GM12875 (cell line): ENCODE measurements at regions not wholly inside any gene's neighbourhood (a gene's known extent, or its start where the extent isn't known, plus 50 kb on each side); places are given as distances from the start of the nearest gene placed in this dataset.

ENCODE experiments used
- H3K4me3 ChIP-seq: one replicate; pipeline ENCODE4 v1.5.1; 2011; ENCODE audit warnings: low read depth, low read length, control low read depth
- TF ChIP-seq, protein P1 (sequence below): IDR thresholded peaks from 2 replicates; pipeline ENCODE4 v1.5.1; 2011; ENCODE audit warnings: low read depth, mild to moderate bottlenecking, control low read depth, inconsistent platforms, low read length, moderate library complexity, borderline replicate concordance; ENCODE audit not compliant: insufficient read depth

- TF ChIP-seq, protein P1, sequence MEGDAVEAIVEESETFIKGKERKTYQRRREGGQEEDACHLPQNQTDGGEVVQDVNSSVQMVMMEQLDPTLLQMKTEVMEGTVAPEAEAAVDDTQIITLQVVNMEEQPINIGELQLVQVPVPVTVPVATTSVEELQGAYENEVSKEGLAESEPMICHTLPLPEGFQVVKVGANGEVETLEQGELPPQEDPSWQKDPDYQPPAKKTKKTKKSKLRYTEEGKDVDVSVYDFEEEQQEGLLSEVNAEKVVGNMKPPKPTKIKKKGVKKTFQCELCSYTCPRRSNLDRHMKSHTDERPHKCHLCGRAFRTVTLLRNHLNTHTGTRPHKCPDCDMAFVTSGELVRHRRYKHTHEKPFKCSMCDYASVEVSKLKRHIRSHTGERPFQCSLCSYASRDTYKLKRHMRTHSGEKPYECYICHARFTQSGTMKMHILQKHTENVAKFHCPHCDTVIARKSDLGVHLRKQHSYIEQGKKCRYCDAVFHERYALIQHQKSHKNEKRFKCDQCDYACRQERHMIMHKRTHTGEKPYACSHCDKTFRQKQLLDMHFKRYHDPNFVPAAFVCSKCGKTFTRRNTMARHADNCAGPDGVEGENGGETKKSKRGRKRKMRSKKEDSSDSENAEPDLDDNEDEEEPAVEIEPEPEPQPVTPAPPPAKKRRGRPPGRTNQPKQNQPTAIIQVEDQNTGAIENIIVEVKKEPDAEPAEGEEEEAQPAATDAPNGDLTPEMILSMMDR: no peak
These were observed 205.4 kb downstream of the SNX18 start for GRCh38 chr5:54722846-54723433.

GRCh38 chr5:54721951-54722654 is 204.5 kb downstream of the SNX18 start:
- no peak overlapping the region for H3K4me3 ChIP-seq
- TF ChIP-seq, protein P1: no peak

More at GRCh38 chr5:54722846-54723433, 205.4 kb downstream of the SNX18 start:
- no peak overlapping the region for H3K4me3 ChIP-seq

DNA sequence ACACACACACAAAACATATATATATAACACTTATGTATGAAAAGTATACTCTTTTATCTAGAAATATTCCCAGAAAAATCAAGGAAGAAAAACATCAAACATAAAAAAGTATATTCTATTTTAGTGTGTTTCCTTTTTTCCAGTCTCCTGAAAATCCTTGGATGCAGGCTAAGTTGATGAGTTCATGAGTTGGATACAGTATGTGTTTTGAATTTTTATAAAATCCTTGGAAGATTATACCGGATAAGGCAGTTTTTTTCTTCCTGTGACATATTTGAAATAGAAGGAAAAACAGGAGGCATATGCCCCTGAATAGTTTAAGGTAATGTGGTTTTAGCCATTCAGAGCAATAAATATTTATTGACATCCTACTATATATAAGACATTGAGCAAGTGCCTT is 203.6 kb downstream of the SNX18 start:
- H3K4me3 ChIP-seq: no peak overlapping the region
- TF ChIP-seq, protein P1: no peak

DNA sequence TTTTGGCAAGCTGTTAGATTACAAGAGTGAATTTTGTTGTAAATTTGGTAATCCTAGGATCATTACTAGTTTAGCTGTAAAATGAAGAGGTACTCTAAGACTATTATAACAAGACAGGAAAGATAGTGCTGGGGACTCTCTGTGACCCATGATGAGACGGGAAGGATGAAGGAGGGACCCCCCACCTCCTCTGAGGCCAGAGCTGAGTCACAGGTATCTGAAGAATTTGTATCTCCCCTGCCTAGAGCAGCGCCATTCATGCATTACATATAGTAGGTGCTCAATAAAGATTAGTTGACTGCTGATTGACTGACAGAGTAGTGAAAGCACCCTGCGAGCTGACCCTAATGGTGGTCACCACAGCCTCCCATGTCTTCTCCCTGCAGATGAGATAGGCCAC is 202.8 kb downstream of the SNX18 start:
- H3K4me3 ChIP-seq: no peak overlapping the region
- TF ChIP-seq, protein P1: no peak

DNA sequence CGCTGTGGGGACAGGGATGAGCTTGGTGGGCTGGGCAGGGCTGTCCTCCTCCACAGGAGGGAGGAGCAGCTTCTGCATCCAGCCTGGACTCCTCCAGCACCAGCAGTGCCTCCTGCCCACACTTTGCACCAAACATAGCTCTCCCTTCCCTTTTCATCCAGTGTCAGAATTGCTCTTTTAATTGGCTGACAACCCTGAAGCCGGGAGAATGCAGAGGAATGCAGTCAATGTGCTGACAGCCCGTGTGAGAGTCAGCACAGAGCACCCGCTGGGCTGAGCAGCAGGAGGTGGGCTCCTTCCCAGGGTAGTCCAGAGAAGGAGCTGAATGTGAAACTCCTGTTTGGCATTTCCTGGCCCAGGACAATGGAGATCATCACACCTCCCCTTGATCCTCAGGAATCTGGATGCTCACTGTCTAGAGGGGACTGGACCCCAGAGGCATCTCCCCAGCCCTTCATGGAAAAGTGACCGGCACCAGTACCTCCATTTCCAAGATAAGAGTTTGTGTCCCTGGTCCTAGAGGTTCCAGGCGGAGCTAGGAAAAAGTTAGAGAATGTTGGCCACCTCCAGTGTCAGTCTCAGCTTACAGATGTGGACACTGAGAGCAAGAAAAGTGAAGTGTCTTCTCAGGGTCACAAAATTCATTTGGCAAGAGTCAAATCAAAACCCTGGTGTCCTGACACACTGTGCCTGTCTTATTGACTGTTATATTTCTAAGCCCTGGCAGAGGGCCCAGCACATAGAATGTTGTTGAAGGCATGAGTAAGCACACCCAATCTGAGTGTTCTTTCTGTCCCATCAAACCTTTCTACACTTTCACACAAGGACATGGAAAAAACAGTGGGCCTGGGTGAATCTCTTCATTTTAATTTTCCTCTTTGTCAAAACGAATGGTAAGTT is 202.1 kb downstream of the SNX18 start:
- H3K4me3 ChIP-seq: no peak overlapping the region
- TF ChIP-seq, protein P1: no peak

- TF ChIP-seq, protein P1: no peak
- H3K4me3 ChIP-seq: no peak overlapping the region
These were observed 201.1 kb downstream of the SNX18 start for GRCh38 chr5:54718656-54719055.

- H3K4me3 ChIP-seq: no peak overlapping the region
- TF ChIP-seq, protein P1: no peak
These were observed 200.3 kb downstream of the SNX18 start for GRCh38 chr5:54717870-54718269.
